GM23338 (cell line): ENCODE measurements at regions not wholly inside any gene's neighbourhood (a gene's known extent, or its start where the extent isn't known, plus 50 kb on each side); places are given as distances from the start of the nearest gene placed in this dataset.

Experiments used
- ATAC-seq: fragments of 200-7000 bp; cut with Tn5 transposase; 3 replicates; pipeline ENCODE4 v1.9.1; 2020
- DNase-seq: peaks from one replicate; pipeline ENCODE4 v3.0.0-alpha.2; 2015; ENCODE audit warnings: low spot score
- H2AFZ ChIP-seq: fragments of 200-600 bp; sonication (generic); 2 replicates; pipeline ENCODE4 v1.8.0; 2016; ENCODE audit warnings: antibody characterized with exemption, mild to moderate bottlenecking, moderate library complexity
- H3F3A ChIP-seq: fragments of 200-600 bp; sonication (generic); replicated peaks from 2 replicates; pipeline ENCODE4 v1.8.0; 2017; ENCODE audit warnings: antibody characterized with exemption, mixed run types, low read depth
- H3K27ac ChIP-seq: fragments of 200-600 bp; sonication (generic); 2 replicates; pipeline ENCODE4 v1.6.1; 2016; ENCODE audit warnings: low read depth
- H3K27me3 ChIP-seq: fragments of 200-600 bp; sonication (generic); 2 replicates; pipeline ENCODE4 v1.8.0; 2016; ENCODE audit warnings: mild to moderate bottlenecking, mixed run types, moderate library complexity; ENCODE audit not compliant: insufficient read depth
- H3K36me3 ChIP-seq: fragments of 200-600 bp; sonication (generic); 2 replicates; pipeline ENCODE4 v1.8.0; 2016; ENCODE audit warnings: mild to moderate bottlenecking; ENCODE audit not compliant: insufficient read depth
- H3K4me1 ChIP-seq: fragments of 200-600 bp; sonication (generic); 2 replicates; pipeline ENCODE4 v1.8.0; 2016; ENCODE audit warnings: mild to moderate bottlenecking, moderate library complexity; ENCODE audit not compliant: insufficient read depth
- H3K4me2 ChIP-seq: fragments of 200-600 bp; sonication (generic); 2 replicates; pipeline ENCODE4 v1.7.1; 2017; ENCODE audit warnings: mixed run types
- H3K4me3 ChIP-seq: fragments of 200-600 bp; sonication (generic); 2 replicates; pipeline ENCODE4 v1.6.1; 2016; ENCODE audit warnings: mixed run types
- H3K79me2 ChIP-seq: fragments of 200-600 bp; sonication (generic); replicated peaks from 2 replicates; pipeline ENCODE4 v1.8.0; 2017; ENCODE audit warnings: mild to moderate bottlenecking; ENCODE audit not compliant: insufficient read depth
- H3K9me2 ChIP-seq: fragments of 200-600 bp; sonication (generic); 2 replicates; pipeline ENCODE4 v1.8.0; 2017; ENCODE audit not compliant: insufficient read depth
- H4K20me1 ChIP-seq: fragments of 200-600 bp; sonication (generic); replicated peaks from 2 replicates; pipeline ENCODE4 v1.8.0; 2017; ENCODE audit warnings: mild to moderate bottlenecking; ENCODE audit not compliant: insufficient read depth
- H3K27ac Mint-ChIP-seq: 2 replicates; pipeline ENCODE4 v1.8.0; 2020; ENCODE audit warnings: inconsistent platforms, mild to moderate bottlenecking, moderate library complexity, mixed read lengths
- H3K27me3 Mint-ChIP-seq: 3 replicates; pipeline ENCODE4 v1.8.0; 2022; ENCODE audit warnings: low read depth, mild to moderate bottlenecking, moderate library complexity, mixed read lengths, inconsistent platforms; ENCODE audit not compliant: insufficient read depth, poor library complexity
- H3K36me3 Mint-ChIP-seq: 3 replicates; pipeline ENCODE4 v1.8.0; 2021; ENCODE audit warnings: low read depth, mild to moderate bottlenecking, inconsistent platforms, moderate library complexity, mixed read lengths
- H3K4me1 Mint-ChIP-seq: 3 replicates; pipeline ENCODE4 v1.8.0; 2020; ENCODE audit warnings: mild to moderate bottlenecking, inconsistent platforms, mixed read lengths
- H3K4me3 Mint-ChIP-seq: 3 replicates; pipeline ENCODE4 v1.8.0; 2021; ENCODE audit warnings: moderate library complexity, mild to moderate bottlenecking, inconsistent platforms, mixed read lengths
- H3K9me3 Mint-ChIP-seq: 3 replicates; pipeline ENCODE4 v1.8.0; 2020; ENCODE audit warnings: moderate library complexity, mild to moderate bottlenecking, inconsistent platforms, mixed read lengths
- CREB1 ChIP-seq: fragments of 250-450 bp; sonication (Bioruptor Pico); IDR thresholded peaks from 2 replicates; pipeline ENCODE4 v1.5.0; 2020; ENCODE audit warnings: low read depth, mild to moderate bottlenecking, moderate library complexity
- EZH2 ChIP-seq: fragments of 200-600 bp; sonication (generic); IDR thresholded peaks from one replicate; pipeline ENCODE4 v1.8.0; 2017; ENCODE audit warnings: antibody characterized with exemption, mild to moderate bottlenecking, low read depth; ENCODE audit not compliant: unreplicated experiment
- EZH2phosphoT487 ChIP-seq: fragments of 200-600 bp; sonication (generic); IDR thresholded peaks from one replicate; pipeline ENCODE4 v1.8.1; 2018; ENCODE audit warnings: antibody characterized with exemption; ENCODE audit not compliant: unreplicated experiment
- JUNB ChIP-seq: IDR thresholded peaks from one replicate; pipeline ENCODE4 v1.6.1; 2016; ENCODE audit warnings: antibody characterized with exemption; ENCODE audit not compliant: unreplicated experiment
- NANOG ChIP-seq: IDR thresholded peaks from 2 replicates; pipeline ENCODE4 v1.6.1; 2016; ENCODE audit warnings: antibody characterized with exemption, borderline replicate concordance
- POLR2AphosphoS5 ChIP-seq: IDR thresholded peaks from 2 replicates; pipeline ENCODE4 v1.6.1; 2016; ENCODE audit warnings: antibody characterized with exemption, low read depth
- STAT1 ChIP-seq: IDR thresholded peaks from one replicate; pipeline ENCODE4 v1.6.1; 2016; ENCODE audit warnings: antibody characterized with exemption; ENCODE audit not compliant: unreplicated experiment
- ZNF114 ChIP-seq: fragments of 250-450 bp; sonication (Bioruptor Pico); IDR thresholded peaks from 2 replicates; pipeline ENCODE4 v1.5.0; 2020; ENCODE audit warnings: mild to moderate bottlenecking, moderate library complexity
- ZNF331 ChIP-seq: fragments of 250-450 bp; sonication (Bioruptor Pico); IDR thresholded peaks from 2 replicates; pipeline ENCODE4 v1.5.0; 2020; ENCODE audit warnings: low read depth, mild to moderate bottlenecking, moderate library complexity
- TF ChIP-seq, protein P1 (sequence below): fragments of 250-450 bp; sonication (Bioruptor Pico); IDR thresholded peaks from 2 replicates; pipeline ENCODE4 v1.5.0; 2020; ENCODE audit warnings: mild to moderate bottlenecking, moderate library complexity
- TF ChIP-seq, protein P2 (sequence below), 2 experiments: fragments of 200-600 bp in 1 of 2; sonication (generic) in 1 of 2; conservative IDR thresholded peaks; 2 replicates each; pipeline versions ENCODE4 v1.5.1 to v1.6.1; 2016 to 2017; ENCODE audit warnings: antibody characterized with exemption in 2 of 2, low read depth in 2 of 2, mild to moderate bottlenecking in 2 of 2, moderate library complexity in 1 of 2
- TF ChIP-seq, protein P3 (sequence below): IDR thresholded peaks from one replicate; pipeline ENCODE4 v1.6.1; 2018; ENCODE audit warnings: antibody characterized with exemption; ENCODE audit not compliant: unreplicated experiment
- TF ChIP-seq, protein P4 (sequence below): IDR thresholded peaks from 2 replicates; pipeline ENCODE4 v1.6.1; 2016; ENCODE audit warnings: antibody characterized with exemption

DNA sequence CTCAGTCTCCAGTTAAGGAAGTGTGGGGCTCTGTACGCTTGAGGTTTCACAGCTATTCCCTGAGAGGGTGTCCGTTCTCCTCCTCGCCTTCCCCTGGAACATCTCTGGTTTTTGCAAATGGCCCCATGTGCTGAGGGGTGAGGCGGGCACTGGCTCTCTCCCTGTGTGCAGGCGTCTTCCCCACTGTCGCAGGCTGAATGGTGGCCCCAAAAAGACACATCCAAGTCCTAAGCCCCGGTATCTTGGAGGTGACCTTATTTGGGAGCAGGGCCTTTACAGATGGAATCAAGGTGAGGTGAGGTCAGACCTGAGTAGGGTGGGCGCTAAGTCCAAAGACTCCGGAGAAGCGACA, 98.0 kb upstream of the TMPRSS2 start:
- DNase-seq (no peak), ATAC-seq (no peak)
- Histone ChIP-seq H3K4me3 (no peak overlapping the region), H3K36me3 (no peaks in the 10 kb centered on the region), H4K20me1 (no peaks in the 10 kb centered on the region), H3K9me2 (no peaks in the 10 kb centered on the region), H2AFZ (peak overlapping the region; percentile 32), H3K79me2 (no peaks in the 10 kb centered on the region), H3K27ac (no peak overlapping the region), H3K4me2 (no peak overlapping the region), H3F3A (no peaks in the 10 kb centered on the region), H3K27me3 (no peaks in the 10 kb centered on the region), H3K4me1 (no peaks in the 10 kb centered on the region; the same call in 1 of the 2 replicates)
- no peak overlapping the region for H3K27ac Mint-ChIP-seq
- TF ChIP-seq EZH2phosphoT487, result no peak
- no peak for TF ChIP-seq POLR2AphosphoS5
- TF ChIP-seq, protein P1, sequence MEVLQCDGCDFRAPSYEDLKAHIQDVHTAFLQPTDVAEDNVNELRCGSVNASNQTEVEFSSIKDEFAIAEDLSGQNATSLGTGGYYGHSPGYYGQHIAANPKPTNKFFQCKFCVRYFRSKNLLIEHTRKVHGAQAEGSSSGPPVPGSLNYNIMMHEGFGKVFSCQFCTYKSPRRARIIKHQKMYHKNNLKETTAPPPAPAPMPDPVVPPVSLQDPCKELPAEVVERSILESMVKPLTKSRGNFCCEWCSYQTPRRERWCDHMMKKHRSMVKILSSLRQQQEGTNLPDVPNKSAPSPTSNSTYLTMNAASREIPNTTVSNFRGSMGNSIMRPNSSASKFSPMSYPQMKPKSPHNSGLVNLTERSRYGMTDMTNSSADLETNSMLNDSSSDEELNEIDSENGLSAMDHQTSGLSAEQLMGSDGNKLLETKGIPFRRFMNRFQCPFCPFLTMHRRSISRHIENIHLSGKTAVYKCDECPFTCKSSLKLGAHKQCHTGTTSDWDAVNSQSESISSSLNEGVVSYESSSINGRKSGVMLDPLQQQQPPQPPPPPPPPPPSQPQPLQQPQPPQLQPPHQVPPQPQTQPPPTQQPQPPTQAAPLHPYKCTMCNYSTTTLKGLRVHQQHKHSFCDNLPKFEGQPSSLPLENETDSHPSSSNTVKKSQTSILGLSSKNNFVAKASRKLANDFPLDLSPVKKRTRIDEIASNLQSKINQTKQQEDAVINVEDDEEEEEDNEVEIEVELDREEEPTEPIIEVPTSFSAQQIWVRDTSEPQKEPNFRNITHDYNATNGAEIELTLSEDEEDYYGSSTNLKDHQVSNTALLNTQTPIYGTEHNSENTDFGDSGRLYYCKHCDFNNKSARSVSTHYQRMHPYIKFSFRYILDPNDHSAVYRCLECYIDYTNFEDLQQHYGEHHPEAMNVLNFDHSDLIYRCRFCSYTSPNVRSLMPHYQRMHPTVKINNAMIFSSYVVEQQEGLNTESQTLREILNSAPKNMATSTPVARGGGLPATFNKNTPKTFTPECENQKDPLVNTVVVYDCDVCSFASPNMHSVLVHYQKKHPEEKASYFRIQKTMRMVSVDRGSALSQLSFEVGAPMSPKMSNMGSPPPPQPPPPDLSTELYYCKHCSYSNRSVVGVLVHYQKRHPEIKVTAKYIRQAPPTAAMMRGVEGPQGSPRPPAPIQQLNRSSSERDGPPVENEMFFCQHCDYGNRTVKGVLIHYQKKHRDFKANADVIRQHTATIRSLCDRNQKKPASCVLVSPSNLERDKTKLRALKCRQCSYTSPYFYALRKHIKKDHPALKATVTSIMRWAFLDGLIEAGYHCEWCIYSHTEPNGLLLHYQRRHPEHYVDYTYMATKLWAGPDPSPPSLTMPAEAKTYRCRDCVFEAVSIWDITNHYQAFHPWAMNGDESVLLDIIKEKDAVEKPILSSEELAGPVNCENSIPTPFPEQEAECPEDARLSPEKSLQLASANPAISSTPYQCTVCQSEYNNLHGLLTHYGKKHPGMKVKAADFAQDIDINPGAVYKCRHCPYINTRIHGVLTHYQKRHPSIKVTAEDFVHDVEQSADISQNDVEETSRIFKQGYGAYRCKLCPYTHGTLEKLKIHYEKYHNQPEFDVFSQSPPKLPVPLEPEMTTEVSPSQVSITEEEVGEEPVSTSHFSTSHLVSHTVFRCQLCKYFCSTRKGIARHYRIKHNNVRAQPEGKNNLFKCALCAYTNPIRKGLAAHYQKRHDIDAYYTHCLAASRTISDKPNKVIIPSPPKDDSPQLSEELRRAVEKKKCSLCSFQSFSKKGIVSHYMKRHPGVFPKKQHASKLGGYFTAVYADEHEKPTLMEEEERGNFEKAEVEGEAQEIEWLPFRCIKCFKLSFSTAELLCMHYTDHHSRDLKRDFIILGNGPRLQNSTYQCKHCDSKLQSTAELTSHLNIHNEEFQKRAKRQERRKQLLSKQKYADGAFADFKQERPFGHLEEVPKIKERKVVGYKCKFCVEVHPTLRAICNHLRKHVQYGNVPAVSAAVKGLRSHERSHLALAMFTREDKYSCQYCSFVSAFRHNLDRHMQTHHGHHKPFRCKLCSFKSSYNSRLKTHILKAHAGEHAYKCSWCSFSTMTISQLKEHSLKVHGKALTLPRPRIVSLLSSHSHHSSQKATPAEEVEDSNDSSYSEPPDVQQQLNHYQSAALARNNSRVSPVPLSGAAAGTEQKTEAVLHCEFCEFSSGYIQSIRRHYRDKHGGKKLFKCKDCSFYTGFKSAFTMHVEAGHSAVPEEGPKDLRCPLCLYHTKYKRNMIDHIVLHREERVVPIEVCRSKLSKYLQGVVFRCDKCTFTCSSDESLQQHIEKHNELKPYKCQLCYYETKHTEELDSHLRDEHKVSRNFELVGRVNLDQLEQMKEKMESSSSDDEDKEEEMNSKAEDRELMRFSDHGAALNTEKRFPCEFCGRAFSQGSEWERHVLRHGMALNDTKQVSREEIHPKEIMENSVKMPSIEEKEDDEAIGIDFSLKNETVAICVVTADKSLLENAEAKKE, result no peak
- no peak for TF ChIP-seq ZNF114 (CRISPR knock-in tag)
- no peak for TF ChIP-seq EZH2
- TF ChIP-seq, protein P2, sequence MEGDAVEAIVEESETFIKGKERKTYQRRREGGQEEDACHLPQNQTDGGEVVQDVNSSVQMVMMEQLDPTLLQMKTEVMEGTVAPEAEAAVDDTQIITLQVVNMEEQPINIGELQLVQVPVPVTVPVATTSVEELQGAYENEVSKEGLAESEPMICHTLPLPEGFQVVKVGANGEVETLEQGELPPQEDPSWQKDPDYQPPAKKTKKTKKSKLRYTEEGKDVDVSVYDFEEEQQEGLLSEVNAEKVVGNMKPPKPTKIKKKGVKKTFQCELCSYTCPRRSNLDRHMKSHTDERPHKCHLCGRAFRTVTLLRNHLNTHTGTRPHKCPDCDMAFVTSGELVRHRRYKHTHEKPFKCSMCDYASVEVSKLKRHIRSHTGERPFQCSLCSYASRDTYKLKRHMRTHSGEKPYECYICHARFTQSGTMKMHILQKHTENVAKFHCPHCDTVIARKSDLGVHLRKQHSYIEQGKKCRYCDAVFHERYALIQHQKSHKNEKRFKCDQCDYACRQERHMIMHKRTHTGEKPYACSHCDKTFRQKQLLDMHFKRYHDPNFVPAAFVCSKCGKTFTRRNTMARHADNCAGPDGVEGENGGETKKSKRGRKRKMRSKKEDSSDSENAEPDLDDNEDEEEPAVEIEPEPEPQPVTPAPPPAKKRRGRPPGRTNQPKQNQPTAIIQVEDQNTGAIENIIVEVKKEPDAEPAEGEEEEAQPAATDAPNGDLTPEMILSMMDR (conservative IDR thresholded peaks at IDR 0.05; ENCODE audit: low read depth in 2 of 2), result no peak
- TF ChIP-seq NANOG, result no peak
- TF ChIP-seq ZNF331, result no peak
- TF ChIP-seq, protein P3, sequence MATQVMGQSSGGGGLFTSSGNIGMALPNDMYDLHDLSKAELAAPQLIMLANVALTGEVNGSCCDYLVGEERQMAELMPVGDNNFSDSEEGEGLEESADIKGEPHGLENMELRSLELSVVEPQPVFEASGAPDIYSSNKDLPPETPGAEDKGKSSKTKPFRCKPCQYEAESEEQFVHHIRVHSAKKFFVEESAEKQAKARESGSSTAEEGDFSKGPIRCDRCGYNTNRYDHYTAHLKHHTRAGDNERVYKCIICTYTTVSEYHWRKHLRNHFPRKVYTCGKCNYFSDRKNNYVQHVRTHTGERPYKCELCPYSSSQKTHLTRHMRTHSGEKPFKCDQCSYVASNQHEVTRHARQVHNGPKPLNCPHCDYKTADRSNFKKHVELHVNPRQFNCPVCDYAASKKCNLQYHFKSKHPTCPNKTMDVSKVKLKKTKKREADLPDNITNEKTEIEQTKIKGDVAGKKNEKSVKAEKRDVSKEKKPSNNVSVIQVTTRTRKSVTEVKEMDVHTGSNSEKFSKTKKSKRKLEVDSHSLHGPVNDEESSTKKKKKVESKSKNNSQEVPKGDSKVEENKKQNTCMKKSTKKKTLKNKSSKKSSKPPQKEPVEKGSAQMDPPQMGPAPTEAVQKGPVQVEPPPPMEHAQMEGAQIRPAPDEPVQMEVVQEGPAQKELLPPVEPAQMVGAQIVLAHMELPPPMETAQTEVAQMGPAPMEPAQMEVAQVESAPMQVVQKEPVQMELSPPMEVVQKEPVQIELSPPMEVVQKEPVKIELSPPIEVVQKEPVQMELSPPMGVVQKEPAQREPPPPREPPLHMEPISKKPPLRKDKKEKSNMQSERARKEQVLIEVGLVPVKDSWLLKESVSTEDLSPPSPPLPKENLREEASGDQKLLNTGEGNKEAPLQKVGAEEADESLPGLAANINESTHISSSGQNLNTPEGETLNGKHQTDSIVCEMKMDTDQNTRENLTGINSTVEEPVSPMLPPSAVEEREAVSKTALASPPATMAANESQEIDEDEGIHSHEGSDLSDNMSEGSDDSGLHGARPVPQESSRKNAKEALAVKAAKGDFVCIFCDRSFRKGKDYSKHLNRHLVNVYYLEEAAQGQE, result no peak
- TF ChIP-seq STAT1, result no peak
- TF ChIP-seq, protein P4, sequence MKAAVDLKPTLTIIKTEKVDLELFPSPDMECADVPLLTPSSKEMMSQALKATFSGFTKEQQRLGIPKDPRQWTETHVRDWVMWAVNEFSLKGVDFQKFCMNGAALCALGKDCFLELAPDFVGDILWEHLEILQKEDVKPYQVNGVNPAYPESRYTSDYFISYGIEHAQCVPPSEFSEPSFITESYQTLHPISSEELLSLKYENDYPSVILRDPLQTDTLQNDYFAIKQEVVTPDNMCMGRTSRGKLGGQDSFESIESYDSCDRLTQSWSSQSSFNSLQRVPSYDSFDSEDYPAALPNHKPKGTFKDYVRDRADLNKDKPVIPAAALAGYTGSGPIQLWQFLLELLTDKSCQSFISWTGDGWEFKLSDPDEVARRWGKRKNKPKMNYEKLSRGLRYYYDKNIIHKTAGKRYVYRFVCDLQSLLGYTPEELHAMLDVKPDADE, result no peak
- no peak for TF ChIP-seq JUNB
- no peak for TF ChIP-seq CREB1 (CRISPR knock-in tag)
- no peaks in the 10 kb centered on the region; the same call in 2 of the 3 replicates for H3K9me3 Mint-ChIP-seq
- no peak overlapping the region for H3K4me3 Mint-ChIP-seq
- H3K27me3 Mint-ChIP-seq, result peaks cover 16% of the 10 kb centered on the region
- H3K4me1 Mint-ChIP-seq, result peaks cover 11% of the 10 kb centered on the region
- H3K36me3 Mint-ChIP-seq, result no peaks in the 10 kb centered on the region; the same call in 2 of the 3 replicates
